ENCODE measurements at regions not wholly inside any gene's neighbourhood (a gene's known extent, or its start where the extent isn't known, plus 50 kb on each side); places are given as distances from the start of the nearest gene placed in this dataset.

- H2AK5ac ChIP-seq (ENCODE audit: low read depth, low read length), result no peak overlapping the region
- no peak overlapping the region for H3K23ac ChIP-seq (ENCODE audit: insufficient read length)
- H3K4me3 ChIP-seq (ENCODE audit: extremely low read depth in 1 of 4, insufficient read depth in 2 of 4, low read depth in 3 of 4, low read length in 4 of 4), result no peak overlapping the region
- no peaks in the 10 kb centered on the region for H3K27me3 ChIP-seq (replicated peaks in 1 of 4; ENCODE audit: control insufficient read depth in 3 of 4, extremely low read depth in 1 of 4, insufficient read depth in 3 of 4, low read length in 3 of 4)
- WGBS, 2 experiments (ENCODE audit: extremely low coverage in 1 of 2, insufficient coverage in 1 of 2, insufficient read length in 1 of 2, insufficient replicate concordance in 2 of 2, low coverage in 1 of 2, low lambda C conversion rate in 2 of 2, missing lambda C conversion rate in 1 of 2), result 86% methylated on average over 5 of the region's 5 CpGs; no CpG with 5 or more reads in 1 of the 2 experiments
- H3K36me3 ChIP-seq (ENCODE audit: control insufficient read depth in 2 of 4, insufficient read depth in 4 of 4, low read length in 3 of 4), result no peaks in the 10 kb centered on the region
- no peak overlapping the region for H3K18ac ChIP-seq (ENCODE audit: extremely low read depth, low read length)
- no peaks in the 10 kb centered on the region for H3K9me3 ChIP-seq (ENCODE audit: insufficient read depth in 2 of 2, low read depth in 1 of 2, low read length in 1 of 2)
- no peak overlapping the region for H4K8ac ChIP-seq (ENCODE audit: extremely low read depth, insufficient read depth, low read length)
- no peak overlapping the region for H2BK20ac ChIP-seq (ENCODE audit: low read length)
- ChIA-PET POLR2A (ENCODE audit: partially characterized antibody) (no interaction called here), CTCF (ENCODE audit: partially characterized antibody) (interaction anchor here (3.5 kb wide), 1 partner anchor 13 kb away, joined by 13 read pairs; no protein-coding TSS in a partner anchor)
- no peak overlapping the region for H3K56ac ChIP-seq (replicated peaks; ENCODE audit: insufficient read length, low read depth, low read length)
- no peaks in the 10 kb centered on the region for H3K23me2 ChIP-seq (ENCODE audit: low read depth, low read length)
- H2BK120ac ChIP-seq (replicated peaks; ENCODE audit: low read depth, low read length), result no peak overlapping the region
- H2AFZ ChIP-seq (ENCODE audit: low read length), result no peak overlapping the region
- H3K27ac ChIP-seq (ENCODE audit: low read depth, low read length), result no peak overlapping the region
- H2BK15ac ChIP-seq (ENCODE audit: low read length), result no peak overlapping the region
- DNase-seq (ENCODE audit: low read depth in 1 of 2, low spot score in 2 of 2) (no peak), FAIRE-seq (no peak)
- no peak overlapping the region for H3K4ac ChIP-seq (replicated peaks; ENCODE audit: insufficient read length, low read depth, low read length)
- 0 out of 7 replicates have a peak overlapping the region, but pooled peaks of 1 of the 4 experiments have one; percentile 5 for H3K9ac ChIP-seq (replicated peaks in 1 of 4; ENCODE audit: extremely low read depth in 1 of 4, low read depth in 3 of 4, low read length in 3 of 4)
- H4K5ac ChIP-seq (ENCODE audit: insufficient read length, low read depth, low read length), result no peak overlapping the region
- H3K79me2 ChIP-seq (ENCODE audit: control insufficient read depth in 1 of 2, insufficient read depth in 2 of 2, low read length in 2 of 2), result no peaks in the 10 kb centered on the region
- no peak overlapping the region for H3K4me2 ChIP-seq (ENCODE audit: insufficient read depth in 1 of 2, low read depth in 2 of 2, low read length in 2 of 2)
- H2BK12ac ChIP-seq (ENCODE audit: low read depth, low read length), result no peak overlapping the region
- H2BK5ac ChIP-seq (ENCODE audit: low read depth, low read length), result no peak overlapping the region
- H3K14ac ChIP-seq (ENCODE audit: insufficient read length), result no peak overlapping the region
- H3K79me1 ChIP-seq (ENCODE audit: low read depth, low read length), result no peaks in the 10 kb centered on the region
- no peak overlapping the region for H4K91ac ChIP-seq (replicated peaks; ENCODE audit: insufficient read length, low read length)
- H4K20me1 ChIP-seq (replicated peaks in 1 of 2; ENCODE audit: control insufficient read depth in 1 of 2, insufficient read depth in 2 of 2, low read length in 2 of 2), result no peaks in the 10 kb centered on the region
- no peaks in the 10 kb centered on the region for H3K4me1 ChIP-seq (replicated peaks in 1 of 4; ENCODE audit: control insufficient read depth in 3 of 4, insufficient read depth in 4 of 4, low read length in 3 of 4)
- TF ChIP-seq SUZ12 (IDR thresholded peaks at IDR 0.05; ENCODE audit: low read length), result no peak
- TF ChIP-seq NRF1 (IDR thresholded peaks at IDR 0.05; ENCODE audit: low read depth, low read length), result no peak
- TF ChIP-seq SRF (IDR thresholded peaks at IDR 0.05; ENCODE audit: low read depth, low read length), result no peak
Measured at GRCh38 chr15:87752250-87752951, 504.1 kb downstream of the NTRK3 start.
